ENCODE measurements at regions not wholly inside any gene's neighbourhood (a gene's known extent, or its start where the extent isn't known, plus 50 kb on each side); places are given as distances from the start of the nearest gene placed in this dataset.

DNA sequence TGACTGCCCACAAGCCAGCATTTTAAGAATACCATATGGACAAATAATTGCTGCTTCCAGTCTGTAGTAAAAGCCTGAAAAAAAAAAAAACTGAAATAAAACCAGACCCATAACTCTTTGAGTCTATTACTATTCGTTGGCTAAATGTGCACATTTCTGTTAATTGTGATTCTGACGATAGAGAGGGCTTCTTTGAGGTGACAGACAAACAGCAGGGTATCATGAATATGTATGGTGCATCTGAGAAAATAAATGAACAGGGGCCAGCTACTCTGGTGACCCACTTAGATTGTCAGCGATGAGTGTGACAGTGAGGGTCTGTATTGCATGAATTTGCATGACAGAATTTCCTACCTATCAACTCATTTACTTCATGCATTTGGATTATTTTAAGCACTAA is 427.8 kb upstream of the SOX11 start:
- no peaks in the 10 kb centered on the region for H3K4me1 ChIP-seq (ENCODE audit: insufficient read depth, low read length, poor library complexity, severe bottlenecking)
- TF ChIP-seq, protein P1, sequence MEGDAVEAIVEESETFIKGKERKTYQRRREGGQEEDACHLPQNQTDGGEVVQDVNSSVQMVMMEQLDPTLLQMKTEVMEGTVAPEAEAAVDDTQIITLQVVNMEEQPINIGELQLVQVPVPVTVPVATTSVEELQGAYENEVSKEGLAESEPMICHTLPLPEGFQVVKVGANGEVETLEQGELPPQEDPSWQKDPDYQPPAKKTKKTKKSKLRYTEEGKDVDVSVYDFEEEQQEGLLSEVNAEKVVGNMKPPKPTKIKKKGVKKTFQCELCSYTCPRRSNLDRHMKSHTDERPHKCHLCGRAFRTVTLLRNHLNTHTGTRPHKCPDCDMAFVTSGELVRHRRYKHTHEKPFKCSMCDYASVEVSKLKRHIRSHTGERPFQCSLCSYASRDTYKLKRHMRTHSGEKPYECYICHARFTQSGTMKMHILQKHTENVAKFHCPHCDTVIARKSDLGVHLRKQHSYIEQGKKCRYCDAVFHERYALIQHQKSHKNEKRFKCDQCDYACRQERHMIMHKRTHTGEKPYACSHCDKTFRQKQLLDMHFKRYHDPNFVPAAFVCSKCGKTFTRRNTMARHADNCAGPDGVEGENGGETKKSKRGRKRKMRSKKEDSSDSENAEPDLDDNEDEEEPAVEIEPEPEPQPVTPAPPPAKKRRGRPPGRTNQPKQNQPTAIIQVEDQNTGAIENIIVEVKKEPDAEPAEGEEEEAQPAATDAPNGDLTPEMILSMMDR (conservative IDR thresholded peaks at IDR 0.05; ENCODE audit: low read length), result no peak
- TF ChIP-seq EZH2phosphoT487 (IDR thresholded peaks at IDR 0.05; ENCODE audit: borderline replicate concordance), result no peak
- H3K27me3 ChIP-seq (ENCODE audit: insufficient read depth, low read length, poor library complexity, severe bottlenecking), result no peaks in the 10 kb centered on the region
- H3K9me2 ChIP-seq (replicated peaks; ENCODE audit: low read depth, low read length), result no peaks in the 10 kb centered on the region
- no peak overlapping the region for H3K4me3 ChIP-seq (ENCODE audit: low read length, poor library complexity, severe bottlenecking)
- no peak overlapping the region for H3K4me2 ChIP-seq (ENCODE audit: low read depth, low read length, poor library complexity, severe bottlenecking)
- no peak overlapping the region for H2AFZ ChIP-seq (ENCODE audit: low read length)
- no peaks in the 10 kb centered on the region for H3K36me3 ChIP-seq (ENCODE audit: insufficient read depth, low read length)
- no peaks in the 10 kb centered on the region for H4K20me1 ChIP-seq (ENCODE audit: insufficient read depth, low read length, poor library complexity, severe bottlenecking)
- no peaks in the 10 kb centered on the region for H3K9me3 ChIP-seq (ENCODE audit: insufficient read depth, low read depth, low read length)
- no peak overlapping the region for H3K9ac ChIP-seq (ENCODE audit: low read depth, low read length, poor library complexity, severe bottlenecking)
- no peaks in the 10 kb centered on the region for H3K79me2 ChIP-seq (ENCODE audit: insufficient read depth, low read length)
- H3F3A ChIP-seq (ENCODE audit: low read depth), result no peaks in the 10 kb centered on the region

DNA sequence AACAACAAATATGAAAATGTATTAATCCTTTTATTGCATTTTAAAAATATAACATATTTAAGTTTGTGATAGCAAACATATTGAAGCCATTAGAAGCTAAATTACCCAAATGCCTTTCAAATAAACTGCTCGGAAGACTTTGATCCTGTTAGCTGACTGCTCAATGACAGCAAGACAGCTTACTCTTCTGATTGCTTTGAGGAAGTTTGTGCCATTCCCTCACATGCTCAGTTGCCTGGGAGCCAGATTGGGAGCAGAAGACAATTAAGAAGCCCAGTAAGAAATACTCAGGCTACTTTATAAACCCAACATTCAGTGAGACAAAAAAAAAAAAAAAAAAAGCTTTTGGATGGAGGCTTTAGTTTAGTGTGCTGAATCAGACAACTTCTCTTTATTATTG is 407.1 kb upstream of the SOX11 start:
- no peak overlapping the region for H3K4me2 ChIP-seq (ENCODE audit: low read depth, low read length, poor library complexity, severe bottlenecking)
- no peaks in the 10 kb centered on the region for H3F3A ChIP-seq (ENCODE audit: low read depth)
- no peak for TF ChIP-seq EZH2phosphoT487 (IDR thresholded peaks at IDR 0.05; ENCODE audit: borderline replicate concordance)
- TF ChIP-seq, protein P1 (conservative IDR thresholded peaks at IDR 0.05; ENCODE audit: low read length), result no peak
- H3K9me3 ChIP-seq (ENCODE audit: insufficient read depth, low read depth, low read length), result no peaks in the 10 kb centered on the region
- H3K4me1 ChIP-seq (ENCODE audit: insufficient read depth, low read length, poor library complexity, severe bottlenecking), result no peaks in the 10 kb centered on the region
- H3K27me3 ChIP-seq (ENCODE audit: insufficient read depth, low read length, poor library complexity, severe bottlenecking), result no peaks in the 10 kb centered on the region
- H3K36me3 ChIP-seq (ENCODE audit: insufficient read depth, low read length), result no peaks in the 10 kb centered on the region
- no peaks in the 10 kb centered on the region for H3K79me2 ChIP-seq (ENCODE audit: insufficient read depth, low read length)
- H3K9me2 ChIP-seq (replicated peaks; ENCODE audit: low read depth, low read length), result no peaks in the 10 kb centered on the region
- H3K4me3 ChIP-seq (ENCODE audit: low read length, poor library complexity, severe bottlenecking), result no peak overlapping the region
- no peak overlapping the region for H2AFZ ChIP-seq (ENCODE audit: low read length)
- no peak overlapping the region for H3K9ac ChIP-seq (ENCODE audit: low read depth, low read length, poor library complexity, severe bottlenecking)
- H4K20me1 ChIP-seq (ENCODE audit: insufficient read depth, low read length, poor library complexity, severe bottlenecking), result no peaks in the 10 kb centered on the region

GRCh38 chr2:5285872-5286769 is 406.1 kb upstream of the SOX11 start:
- H3K36me3 ChIP-seq (ENCODE audit: insufficient read depth, low read length), result no peaks in the 10 kb centered on the region
- TF ChIP-seq, protein P1 (conservative IDR thresholded peaks at IDR 0.05; ENCODE audit: low read length), result no peak
- TF ChIP-seq EZH2phosphoT487 (IDR thresholded peaks at IDR 0.05; ENCODE audit: borderline replicate concordance), result no peak

More at GRCh38 chr2:5285872-5286769, 406.1 kb upstream of the SOX11 start:
- H3K9me3 ChIP-seq (ENCODE audit: insufficient read depth, low read depth, low read length), result no peaks in the 10 kb centered on the region
- no peak overlapping the region for H3K9ac ChIP-seq (ENCODE audit: low read depth, low read length, poor library complexity, severe bottlenecking)
- no peaks in the 10 kb centered on the region for H3K27me3 ChIP-seq (ENCODE audit: insufficient read depth, low read length, poor library complexity, severe bottlenecking)
- H3F3A ChIP-seq (ENCODE audit: low read depth), result no peaks in the 10 kb centered on the region
- no peak overlapping the region for H2AFZ ChIP-seq (ENCODE audit: low read length)
- no peak overlapping the region for H3K4me3 ChIP-seq (ENCODE audit: low read length, poor library complexity, severe bottlenecking)
- no peaks in the 10 kb centered on the region for H3K9me2 ChIP-seq (replicated peaks; ENCODE audit: low read depth, low read length)
- H3K79me2 ChIP-seq (ENCODE audit: insufficient read depth, low read length), result no peaks in the 10 kb centered on the region
- no peaks in the 10 kb centered on the region for H3K4me1 ChIP-seq (ENCODE audit: insufficient read depth, low read length, poor library complexity, severe bottlenecking)
- H4K20me1 ChIP-seq (ENCODE audit: insufficient read depth, low read length, poor library complexity, severe bottlenecking), result no peaks in the 10 kb centered on the region
- H3K4me2 ChIP-seq (ENCODE audit: low read depth, low read length, poor library complexity, severe bottlenecking), result no peak overlapping the region
